ENCODE measurements at regions not wholly inside any gene's neighbourhood (a gene's known extent, or its start where the extent isn't known, plus 50 kb on each side); places are given as distances from the start of the nearest gene placed in this dataset.

- TF ChIP-seq, protein P1, sequence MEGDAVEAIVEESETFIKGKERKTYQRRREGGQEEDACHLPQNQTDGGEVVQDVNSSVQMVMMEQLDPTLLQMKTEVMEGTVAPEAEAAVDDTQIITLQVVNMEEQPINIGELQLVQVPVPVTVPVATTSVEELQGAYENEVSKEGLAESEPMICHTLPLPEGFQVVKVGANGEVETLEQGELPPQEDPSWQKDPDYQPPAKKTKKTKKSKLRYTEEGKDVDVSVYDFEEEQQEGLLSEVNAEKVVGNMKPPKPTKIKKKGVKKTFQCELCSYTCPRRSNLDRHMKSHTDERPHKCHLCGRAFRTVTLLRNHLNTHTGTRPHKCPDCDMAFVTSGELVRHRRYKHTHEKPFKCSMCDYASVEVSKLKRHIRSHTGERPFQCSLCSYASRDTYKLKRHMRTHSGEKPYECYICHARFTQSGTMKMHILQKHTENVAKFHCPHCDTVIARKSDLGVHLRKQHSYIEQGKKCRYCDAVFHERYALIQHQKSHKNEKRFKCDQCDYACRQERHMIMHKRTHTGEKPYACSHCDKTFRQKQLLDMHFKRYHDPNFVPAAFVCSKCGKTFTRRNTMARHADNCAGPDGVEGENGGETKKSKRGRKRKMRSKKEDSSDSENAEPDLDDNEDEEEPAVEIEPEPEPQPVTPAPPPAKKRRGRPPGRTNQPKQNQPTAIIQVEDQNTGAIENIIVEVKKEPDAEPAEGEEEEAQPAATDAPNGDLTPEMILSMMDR (IDR thresholded peaks at IDR 0.05): no peak
- TF ChIP-seq POLR2A (IDR thresholded peaks at IDR 0.05; ENCODE audit: low read length): no peak
- TF ChIP-seq RFX5 (IDR thresholded peaks at IDR 0.05): no peak
- TF ChIP-seq, protein P2, sequence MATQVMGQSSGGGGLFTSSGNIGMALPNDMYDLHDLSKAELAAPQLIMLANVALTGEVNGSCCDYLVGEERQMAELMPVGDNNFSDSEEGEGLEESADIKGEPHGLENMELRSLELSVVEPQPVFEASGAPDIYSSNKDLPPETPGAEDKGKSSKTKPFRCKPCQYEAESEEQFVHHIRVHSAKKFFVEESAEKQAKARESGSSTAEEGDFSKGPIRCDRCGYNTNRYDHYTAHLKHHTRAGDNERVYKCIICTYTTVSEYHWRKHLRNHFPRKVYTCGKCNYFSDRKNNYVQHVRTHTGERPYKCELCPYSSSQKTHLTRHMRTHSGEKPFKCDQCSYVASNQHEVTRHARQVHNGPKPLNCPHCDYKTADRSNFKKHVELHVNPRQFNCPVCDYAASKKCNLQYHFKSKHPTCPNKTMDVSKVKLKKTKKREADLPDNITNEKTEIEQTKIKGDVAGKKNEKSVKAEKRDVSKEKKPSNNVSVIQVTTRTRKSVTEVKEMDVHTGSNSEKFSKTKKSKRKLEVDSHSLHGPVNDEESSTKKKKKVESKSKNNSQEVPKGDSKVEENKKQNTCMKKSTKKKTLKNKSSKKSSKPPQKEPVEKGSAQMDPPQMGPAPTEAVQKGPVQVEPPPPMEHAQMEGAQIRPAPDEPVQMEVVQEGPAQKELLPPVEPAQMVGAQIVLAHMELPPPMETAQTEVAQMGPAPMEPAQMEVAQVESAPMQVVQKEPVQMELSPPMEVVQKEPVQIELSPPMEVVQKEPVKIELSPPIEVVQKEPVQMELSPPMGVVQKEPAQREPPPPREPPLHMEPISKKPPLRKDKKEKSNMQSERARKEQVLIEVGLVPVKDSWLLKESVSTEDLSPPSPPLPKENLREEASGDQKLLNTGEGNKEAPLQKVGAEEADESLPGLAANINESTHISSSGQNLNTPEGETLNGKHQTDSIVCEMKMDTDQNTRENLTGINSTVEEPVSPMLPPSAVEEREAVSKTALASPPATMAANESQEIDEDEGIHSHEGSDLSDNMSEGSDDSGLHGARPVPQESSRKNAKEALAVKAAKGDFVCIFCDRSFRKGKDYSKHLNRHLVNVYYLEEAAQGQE (IDR thresholded peaks at IDR 0.05): no peak
- no peak for TF ChIP-seq EP300 (IDR thresholded peaks at IDR 0.05)
- TF ChIP-seq, protein P3, sequence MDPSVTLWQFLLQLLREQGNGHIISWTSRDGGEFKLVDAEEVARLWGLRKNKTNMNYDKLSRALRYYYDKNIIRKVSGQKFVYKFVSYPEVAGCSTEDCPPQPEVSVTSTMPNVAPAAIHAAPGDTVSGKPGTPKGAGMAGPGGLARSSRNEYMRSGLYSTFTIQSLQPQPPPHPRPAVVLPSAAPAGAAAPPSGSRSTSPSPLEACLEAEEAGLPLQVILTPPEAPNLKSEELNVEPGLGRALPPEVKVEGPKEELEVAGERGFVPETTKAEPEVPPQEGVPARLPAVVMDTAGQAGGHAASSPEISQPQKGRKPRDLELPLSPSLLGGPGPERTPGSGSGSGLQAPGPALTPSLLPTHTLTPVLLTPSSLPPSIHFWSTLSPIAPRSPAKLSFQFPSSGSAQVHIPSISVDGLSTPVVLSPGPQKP (IDR thresholded peaks at IDR 0.05; ENCODE audit: low read depth, low read length): no peak
- TF ChIP-seq, protein P4, sequence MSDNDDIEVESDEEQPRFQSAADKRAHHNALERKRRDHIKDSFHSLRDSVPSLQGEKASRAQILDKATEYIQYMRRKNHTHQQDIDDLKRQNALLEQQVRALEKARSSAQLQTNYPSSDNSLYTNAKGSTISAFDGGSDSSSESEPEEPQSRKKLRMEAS (IDR thresholded peaks at IDR 0.05): no peak
- TF ChIP-seq RAD21 (conservative IDR thresholded peaks at IDR 0.05 in 1 of 2, IDR thresholded peaks at IDR 0.05 in 1 of 2): no peak
- no peak for TF ChIP-seq ESRRA (IDR thresholded peaks at IDR 0.05; ENCODE audit: borderline replicate concordance, low read length)
- no peak for TF ChIP-seq KDM5A (IDR thresholded peaks at IDR 0.05)
Observed at GRCh38 chr20:7490288-7490687, 450.0 kb downstream of the HAO1 start.

All from A549 (cell line).